Esophagus muscularis mucosa (tissue), 3 donors: ENCODE measurements at regions not wholly inside any gene's neighbourhood (a gene's known extent, or its start where the extent isn't known, plus 50 kb on each side); places are given as distances from the start of the nearest gene placed in this dataset.

Experiments used
- POLR2A ChIP-seq: fragments of 450-650 bp; IDR thresholded peaks from one replicate; pipeline ENCODE4 v1.6.1; 2017; ENCODE audit warnings: antibody characterized with exemption, moderate library complexity, mild to moderate bottlenecking, low read depth
- POLR2AphosphoS5 ChIP-seq, 2 donors: sonication (generic); formaldehyde crosslinking; IDR thresholded peaks; one replicate each; pipeline ENCODE4 v1.6.1; 2017; ENCODE audit warnings: antibody characterized with exemption in 2 of 2
- TF ChIP-seq, protein P1 (sequence below), 3 experiments: fragments of 200-600 bp in 2 of 3; fragments of 450-650 bp in 1 of 3; sonication (generic) in 2 of 3; IDR thresholded peaks; one replicate each; pipeline ENCODE4 v1.5.1; 2017 to 2019; ENCODE audit warnings: antibody characterized with exemption in 3 of 3, mild to moderate bottlenecking in 2 of 3, moderate library complexity in 1 of 3

- TF ChIP-seq, protein P1, sequence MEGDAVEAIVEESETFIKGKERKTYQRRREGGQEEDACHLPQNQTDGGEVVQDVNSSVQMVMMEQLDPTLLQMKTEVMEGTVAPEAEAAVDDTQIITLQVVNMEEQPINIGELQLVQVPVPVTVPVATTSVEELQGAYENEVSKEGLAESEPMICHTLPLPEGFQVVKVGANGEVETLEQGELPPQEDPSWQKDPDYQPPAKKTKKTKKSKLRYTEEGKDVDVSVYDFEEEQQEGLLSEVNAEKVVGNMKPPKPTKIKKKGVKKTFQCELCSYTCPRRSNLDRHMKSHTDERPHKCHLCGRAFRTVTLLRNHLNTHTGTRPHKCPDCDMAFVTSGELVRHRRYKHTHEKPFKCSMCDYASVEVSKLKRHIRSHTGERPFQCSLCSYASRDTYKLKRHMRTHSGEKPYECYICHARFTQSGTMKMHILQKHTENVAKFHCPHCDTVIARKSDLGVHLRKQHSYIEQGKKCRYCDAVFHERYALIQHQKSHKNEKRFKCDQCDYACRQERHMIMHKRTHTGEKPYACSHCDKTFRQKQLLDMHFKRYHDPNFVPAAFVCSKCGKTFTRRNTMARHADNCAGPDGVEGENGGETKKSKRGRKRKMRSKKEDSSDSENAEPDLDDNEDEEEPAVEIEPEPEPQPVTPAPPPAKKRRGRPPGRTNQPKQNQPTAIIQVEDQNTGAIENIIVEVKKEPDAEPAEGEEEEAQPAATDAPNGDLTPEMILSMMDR (IDR thresholded peaks at IDR 0.05): no peak
- no peak for TF ChIP-seq POLR2A
- no peak for TF ChIP-seq POLR2AphosphoS5 (IDR thresholded peaks at IDR 0.05)
Observed at GRCh38 chr2:236884569-236885175, 201.0 kb upstream of the COPS8 start.
